SJSA1 (cell line): ENCODE measurements at regions not wholly inside any gene's neighbourhood (a gene's known extent, or its start where the extent isn't known, plus 50 kb on each side); places are given as distances from the start of the nearest gene placed in this dataset.

Source experiments
- DNase-seq, 2 experiments: peaks; one replicate each; pipeline ENCODE4 v3.0.0-alpha.2; 2015 to 2020; ENCODE audit warnings: low spot score in 2 of 2, low read depth in 1 of 2
- H3K27ac ChIP-seq: fragments of 250-450 bp; sonication (Bioruptor Pico); 2 replicates; pipeline ENCODE4 v1.5.1; 2020; ENCODE audit warnings: mild to moderate bottlenecking, moderate library complexity
- H3K27me3 ChIP-seq: fragments of 250-450 bp; sonication (Bioruptor Pico); replicated peaks from 2 replicates; pipeline ENCODE4 v1.5.1; 2020; ENCODE audit warnings: mild to moderate bottlenecking, moderate library complexity
- H3K36me3 ChIP-seq: fragments of 250-450 bp; sonication (Bioruptor Pico); 2 replicates; pipeline ENCODE4 v1.5.1; 2020; ENCODE audit warnings: mild to moderate bottlenecking
- H3K4me1 ChIP-seq: fragments of 250-450 bp; sonication (Bioruptor Pico); replicated peaks from 2 replicates; pipeline ENCODE4 v1.6.1; 2021; ENCODE audit warnings: mild to moderate bottlenecking
- H3K4me3 ChIP-seq: fragments of 250-450 bp; sonication (Bioruptor Pico); 2 replicates; pipeline ENCODE4 v1.5.1; 2020; ENCODE audit warnings: mild to moderate bottlenecking
- H3K9me3 ChIP-seq: fragments of 250-450 bp; sonication (Bioruptor Pico); replicated peaks from 2 replicates; pipeline ENCODE4 v1.5.1; 2020; ENCODE audit warnings: mild to moderate bottlenecking

DNA sequence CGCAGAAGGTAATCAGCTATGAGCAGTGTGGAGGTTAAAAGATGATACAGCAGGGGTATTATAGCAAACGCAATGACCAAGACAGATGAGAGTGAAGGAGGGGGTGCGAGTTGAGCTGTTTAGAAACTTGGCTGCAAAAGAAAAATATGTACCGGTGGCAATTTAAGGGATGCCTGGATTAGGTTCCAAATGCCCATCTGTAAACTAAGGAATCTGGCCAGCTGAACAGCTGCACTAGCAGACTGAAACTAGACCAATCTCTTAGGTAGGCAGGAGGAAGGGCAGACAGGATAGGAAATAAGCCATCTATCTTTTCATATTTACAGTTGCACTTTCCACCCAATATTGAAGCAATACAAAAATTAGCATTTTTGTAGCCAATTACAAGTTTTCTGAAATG is 407.6 kb downstream of the HTR1B start:
- Histone ChIP-seq H3K27ac (no peak overlapping the region), H3K9me3 (0 out of 2 replicates have a peak, but pooled peaks cover 2% of the 10 kb centered on the region), H3K36me3 (no peaks in the 10 kb centered on the region), H3K4me1 (no peaks in the 10 kb centered on the region), H3K27me3 (no peaks in the 10 kb centered on the region), H3K4me3 (no peak overlapping the region)
- no peak for DNase-seq

DNA sequence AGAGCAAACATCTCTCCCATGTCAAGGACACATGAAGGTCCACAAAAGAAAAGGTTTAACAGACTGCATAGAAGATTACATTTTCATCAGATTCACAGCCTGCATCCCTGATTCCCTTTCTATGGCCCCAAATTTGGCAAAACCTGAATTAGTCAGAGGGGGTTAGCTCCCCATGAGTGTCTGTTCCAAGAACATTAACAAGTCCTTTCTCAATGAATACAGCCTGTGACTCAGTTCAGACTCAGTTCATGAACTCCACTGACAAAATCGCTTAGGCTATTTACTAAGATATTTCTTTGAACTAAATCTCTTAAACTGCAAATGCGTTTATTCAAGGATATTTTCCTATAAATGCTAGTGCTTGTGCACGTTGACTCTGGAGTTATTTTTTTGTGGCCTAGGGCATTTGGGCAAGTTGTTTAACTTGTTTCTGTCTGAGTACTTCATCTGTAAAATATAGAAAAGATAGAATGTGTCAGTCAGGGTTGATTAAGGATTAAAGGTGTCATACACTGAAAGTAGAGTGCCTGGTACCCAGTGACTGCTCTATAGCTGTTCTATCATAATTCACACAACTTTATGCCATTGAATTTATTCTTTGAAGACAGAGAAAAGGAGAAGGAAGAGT is 422.6 kb downstream of the HTR1B start:
- Histone ChIP-seq H3K27ac (no peak overlapping the region), H3K27me3 (no peaks in the 10 kb centered on the region), H3K36me3 (no peaks in the 10 kb centered on the region), H3K4me1 (no peaks in the 10 kb centered on the region), H3K9me3 (0 out of 2 replicates have a peak, but pooled peaks cover 8% of the 10 kb centered on the region), H3K4me3 (no peak overlapping the region)
- no peak for DNase-seq

DNA sequence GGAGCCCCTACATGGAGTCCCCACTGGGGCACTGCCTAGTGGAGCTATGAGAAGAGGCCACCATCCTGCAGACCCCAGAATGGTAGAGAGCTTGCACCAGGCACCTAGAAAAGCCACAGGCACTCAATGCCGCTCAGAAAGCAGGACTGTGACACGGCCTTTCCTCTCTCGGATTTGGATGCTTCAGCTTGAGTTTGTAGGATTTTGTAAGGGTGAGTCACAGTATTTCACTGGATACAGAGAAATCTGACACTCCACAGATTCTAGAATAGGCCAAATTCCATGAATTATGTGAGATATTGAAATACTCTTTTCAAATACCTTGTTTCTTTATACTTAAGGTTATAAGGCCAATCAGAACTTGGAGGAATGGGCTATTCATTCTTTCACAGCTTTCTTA is 424.5 kb downstream of the HTR1B start:
- H3K36me3 ChIP-seq = no peaks in the 10 kb centered on the region
- peaks cover 3% of the 10 kb centered on the region; the same call in 1 of the 2 replicates for H3K4me1 ChIP-seq
- no peaks in the 10 kb centered on the region for H3K27me3 ChIP-seq
- 0 out of 2 replicates have a peak, but pooled peaks cover 8% of the 10 kb centered on the region for H3K9me3 ChIP-seq
- H3K27ac ChIP-seq = no peak overlapping the region
- no peak overlapping the region for H3K4me3 ChIP-seq
- DNase-seq = no peak

DNA sequence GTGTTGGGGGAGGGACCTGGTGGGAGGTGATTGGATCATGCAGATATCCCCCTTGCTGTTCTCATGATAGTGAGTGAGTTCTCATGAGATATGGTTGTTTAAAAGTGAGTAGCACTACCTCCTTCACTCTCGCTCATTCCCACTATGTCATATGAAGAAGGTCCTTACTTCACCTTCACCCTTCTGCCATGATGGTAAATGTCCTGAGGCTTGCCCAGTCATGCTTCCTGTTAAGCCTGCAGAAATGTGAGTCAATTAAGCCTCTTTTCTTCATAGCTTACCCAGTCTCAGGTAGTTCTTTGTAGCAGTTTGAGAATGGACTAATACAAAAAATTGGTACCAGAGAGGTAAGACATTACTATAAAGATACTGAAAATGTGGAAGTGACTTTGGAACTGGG is 425.9 kb downstream of the HTR1B start:
- peaks cover 5% of the 10 kb centered on the region; the same call in 1 of the 2 replicates for H3K4me1 ChIP-seq
- no peak overlapping the region for H3K4me3 ChIP-seq
- no peak overlapping the region for H3K27ac ChIP-seq
- no peaks in the 10 kb centered on the region for H3K36me3 ChIP-seq
- H3K9me3 ChIP-seq = 0 out of 2 replicates have a peak, but pooled peaks cover 8% of the 10 kb centered on the region
- DNase-seq = no peak
- no peaks in the 10 kb centered on the region for H3K27me3 ChIP-seq

DNA sequence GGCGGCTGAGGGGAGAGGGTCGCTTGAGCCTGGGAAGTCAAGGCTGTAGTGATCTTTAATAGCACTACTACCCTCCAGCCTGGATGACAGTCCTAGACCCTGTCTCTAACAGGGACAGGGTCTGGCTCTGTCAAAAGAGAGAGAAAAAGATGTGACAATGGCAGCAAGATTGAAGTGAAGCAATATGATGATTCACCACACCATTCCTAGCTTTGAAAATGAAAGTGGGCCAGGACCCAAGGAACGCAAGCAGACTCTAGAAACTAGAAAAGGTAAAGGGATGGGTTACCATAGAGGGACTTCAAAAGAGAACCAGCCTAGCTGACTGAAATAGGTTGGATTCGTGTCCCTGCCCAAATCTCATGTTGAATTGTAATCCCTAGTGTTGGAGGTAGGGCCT is 426.9 kb downstream of the HTR1B start:
- no peak for DNase-seq

DNA sequence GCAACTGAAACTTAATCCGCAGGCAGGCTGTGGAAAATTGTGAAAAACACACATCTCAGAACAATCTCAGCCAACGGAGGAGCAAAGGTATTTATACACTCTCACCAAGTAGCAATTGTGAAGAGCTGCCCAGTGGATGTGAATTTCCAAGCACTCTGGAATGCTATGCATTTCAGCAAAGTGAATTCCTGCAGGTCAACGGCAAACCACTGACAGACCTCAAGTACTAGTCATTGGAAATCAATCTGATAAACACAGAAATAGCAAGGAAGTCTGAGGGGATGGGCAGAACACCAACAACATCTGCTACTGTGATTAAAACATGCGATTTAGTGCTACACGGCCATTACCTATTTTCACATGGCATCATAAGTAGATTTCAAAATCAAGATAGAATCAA is 429.1 kb downstream of the HTR1B start:
- H3K27ac ChIP-seq = peak overlapping the region; percentile 69
- H3K9me3 ChIP-seq = 0 out of 2 replicates have a peak, but pooled peaks cover 6% of the 10 kb centered on the region
- H3K4me1 ChIP-seq = peaks cover 5% of the 10 kb centered on the region; the same call in 1 of the 2 replicates
- no peak overlapping the region for H3K4me3 ChIP-seq
- H3K36me3 ChIP-seq = no peaks in the 10 kb centered on the region
- no peaks in the 10 kb centered on the region for H3K27me3 ChIP-seq
- peak in 1 of 2 experiments; percentile 25 for DNase-seq

More for the DNA sequence above, 426.9 kb downstream of the HTR1B start:
- peaks cover 5% of the 10 kb centered on the region; the same call in 1 of the 2 replicates for H3K4me1 ChIP-seq
- no peak overlapping the region for H3K4me3 ChIP-seq
- no peaks in the 10 kb centered on the region for H3K36me3 ChIP-seq
- H3K9me3 ChIP-seq = 0 out of 2 replicates have a peak, but pooled peaks cover 6% of the 10 kb centered on the region
- no peaks in the 10 kb centered on the region for H3K27me3 ChIP-seq
- H3K27ac ChIP-seq = no peak overlapping the region

DNA sequence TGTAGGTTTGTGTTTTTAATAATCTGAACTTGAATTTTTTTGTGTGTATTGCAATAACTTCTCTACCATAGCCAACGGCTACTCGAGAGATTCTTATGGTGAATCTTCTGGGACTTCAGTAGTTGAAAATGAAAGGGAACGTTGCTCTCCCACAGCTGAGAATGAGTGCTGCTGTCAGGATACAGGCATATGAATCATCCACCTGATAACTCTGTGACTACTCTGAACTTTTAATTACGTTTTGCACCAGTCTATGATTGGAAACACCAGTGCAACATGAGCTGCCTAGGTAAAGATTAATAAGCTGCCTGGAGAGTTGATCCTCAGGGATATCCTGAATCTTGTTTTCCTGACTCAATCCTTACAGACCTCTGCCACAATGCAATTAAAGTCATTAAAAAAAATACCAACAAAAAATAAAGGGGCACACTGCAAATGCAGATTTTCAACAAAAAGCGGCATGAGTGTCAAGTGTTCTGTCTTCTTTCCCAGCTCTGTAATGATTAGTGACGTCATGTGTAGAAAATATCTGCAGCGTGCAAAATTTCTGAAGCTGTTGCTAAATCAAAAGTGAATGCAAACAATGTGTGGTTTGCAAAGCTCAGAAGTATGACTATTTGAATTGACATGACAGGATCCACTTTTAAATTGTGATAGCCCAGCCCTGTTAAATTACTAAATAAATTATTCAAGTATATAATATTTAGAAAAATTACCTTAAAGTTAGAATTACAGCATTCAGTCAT is 432.2 kb downstream of the HTR1B start:
- Histone ChIP-seq H3K4me3 (no peak overlapping the region), H3K9me3 (no peaks in the 10 kb centered on the region), H3K27me3 (no peaks in the 10 kb centered on the region), H3K27ac (no peak overlapping the region), H3K36me3 (no peaks in the 10 kb centered on the region), H3K4me1 (peaks cover 5% of the 10 kb centered on the region; the same call in 1 of the 2 replicates)
- DNase-seq = no peak

DNA sequence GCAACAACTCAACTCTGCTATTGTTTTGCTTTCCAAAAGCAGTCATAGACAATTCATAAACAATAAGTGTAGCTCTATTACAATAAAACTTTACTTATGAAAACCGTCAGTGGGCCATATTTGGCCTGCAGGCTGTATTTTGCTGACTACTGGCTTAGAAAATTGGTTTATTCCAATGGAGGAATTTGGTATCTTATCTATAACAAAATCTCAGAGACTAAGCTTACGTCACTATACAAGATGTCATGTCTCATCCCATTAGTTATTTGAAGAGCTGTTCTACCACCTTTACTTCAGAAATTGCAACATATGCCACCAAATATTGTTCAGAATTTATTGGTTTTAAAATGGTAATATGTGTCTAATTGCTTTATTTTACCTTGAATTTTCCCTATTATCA is 436.9 kb downstream of the HTR1B start:
- Histone ChIP-seq H3K27ac (no peak overlapping the region), H3K36me3 (no peaks in the 10 kb centered on the region)
- DNase-seq = no peak

DNA sequence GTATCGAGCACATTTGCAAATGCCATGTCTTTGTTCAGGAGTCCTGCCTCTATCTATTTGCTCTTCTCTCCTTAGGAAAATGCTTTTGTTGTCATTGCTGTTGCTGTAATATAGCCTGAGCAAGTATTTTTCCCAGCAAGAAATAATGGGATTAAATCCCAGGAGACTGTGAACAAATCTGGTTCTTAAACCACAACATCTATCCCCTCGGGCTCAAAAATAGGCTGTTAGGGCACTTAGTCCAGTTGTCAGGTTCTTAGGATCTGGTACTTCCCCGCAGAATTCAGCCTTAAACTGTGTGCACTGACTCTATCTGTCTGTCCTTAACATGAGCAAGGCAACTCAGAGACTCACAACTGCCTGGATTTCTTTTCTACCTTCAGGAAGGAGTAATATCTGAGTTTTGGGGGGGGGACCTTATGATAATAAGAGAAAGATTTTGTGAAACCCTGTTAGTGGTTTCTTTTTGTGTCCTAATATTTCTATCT is 437.5 kb downstream of the HTR1B start:
- no peak for DNase-seq
- no peaks in the 10 kb centered on the region for H3K9me3 ChIP-seq
- no peaks in the 10 kb centered on the region for H3K4me1 ChIP-seq
- H3K36me3 ChIP-seq = no peaks in the 10 kb centered on the region
- no peaks in the 10 kb centered on the region for H3K27me3 ChIP-seq
- no peak overlapping the region for H3K27ac ChIP-seq
- H3K4me3 ChIP-seq = no peak overlapping the region

More for the DNA sequence above, 436.9 kb downstream of the HTR1B start:
- H3K4me1 ChIP-seq = no peaks in the 10 kb centered on the region
- H3K27me3 ChIP-seq = no peaks in the 10 kb centered on the region
- no peak overlapping the region for H3K4me3 ChIP-seq
- no peaks in the 10 kb centered on the region for H3K9me3 ChIP-seq

DNA sequence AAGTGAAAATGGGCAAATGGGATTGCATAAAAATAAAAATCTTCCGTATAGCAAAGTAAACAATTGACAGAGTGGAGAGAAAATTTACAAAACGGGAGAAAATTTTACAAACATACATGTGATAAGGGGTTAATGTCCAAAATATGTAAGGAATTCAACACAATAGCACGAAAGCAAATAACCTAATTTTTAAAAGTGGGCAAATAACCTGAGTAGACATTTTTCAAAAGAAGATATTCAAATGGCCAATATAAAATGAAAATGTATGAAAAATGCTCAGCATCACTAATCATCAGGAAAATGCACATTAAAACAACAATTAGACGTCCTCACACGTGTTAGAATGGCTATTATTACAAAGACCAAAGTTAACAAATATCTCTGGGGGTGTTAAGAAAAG is 441.5 kb downstream of the HTR1B start:
- DNase-seq = no peak
- Histone ChIP-seq H3K4me3 (no peak overlapping the region), H3K9me3 (no peaks in the 10 kb centered on the region), H3K36me3 (no peaks in the 10 kb centered on the region), H3K4me1 (no peaks in the 10 kb centered on the region), H3K27me3 (no peaks in the 10 kb centered on the region), H3K27ac (no peak overlapping the region)

DNA sequence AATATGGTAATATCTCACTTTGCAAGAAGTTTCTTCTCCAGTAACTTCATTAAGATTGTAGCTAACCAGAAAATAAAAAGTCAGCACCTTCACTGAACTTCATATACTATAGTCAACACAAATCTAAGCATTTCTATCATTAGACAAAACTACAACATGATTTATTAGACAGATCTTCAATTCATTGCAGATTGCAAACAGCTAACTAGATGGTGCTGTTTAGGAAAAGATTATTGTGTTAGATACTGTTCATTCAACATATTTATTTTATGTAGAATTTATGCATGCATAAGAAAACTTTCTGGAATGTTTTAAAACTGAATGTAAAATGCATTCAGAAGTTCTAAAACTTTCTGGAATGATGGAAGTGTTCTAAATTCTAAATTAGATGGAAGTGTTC is 442.1 kb downstream of the HTR1B start:
- Histone ChIP-seq H3K9me3 (no peaks in the 10 kb centered on the region), H3K27me3 (no peaks in the 10 kb centered on the region), H3K36me3 (no peaks in the 10 kb centered on the region), H3K4me3 (no peak overlapping the region), H3K4me1 (no peaks in the 10 kb centered on the region), H3K27ac (no peak overlapping the region)
- DNase-seq = no peak

DNA sequence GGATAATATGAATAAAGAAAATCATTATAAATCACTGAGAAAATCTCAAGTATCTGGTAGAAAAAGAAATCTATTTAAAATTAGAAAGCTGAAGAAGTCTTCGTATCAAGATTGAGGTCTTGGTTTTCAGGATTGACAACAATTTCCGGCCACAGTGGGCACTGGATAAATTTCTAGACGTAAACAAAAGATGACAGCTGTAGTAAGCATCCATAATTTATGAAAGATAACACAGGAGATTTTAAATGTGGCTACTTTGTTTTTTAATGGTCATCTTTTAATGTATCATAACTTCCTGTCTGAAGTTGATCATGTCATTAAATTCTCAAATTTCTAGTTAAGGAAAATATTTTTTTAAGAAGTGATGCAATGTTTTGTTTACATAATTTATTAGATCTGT is 444.2 kb downstream of the HTR1B start:
- DNase-seq = no peak
- H3K27ac ChIP-seq = no peak overlapping the region
- H3K9me3 ChIP-seq = no peaks in the 10 kb centered on the region
- no peak overlapping the region for H3K4me3 ChIP-seq
- H3K36me3 ChIP-seq = no peaks in the 10 kb centered on the region
- no peaks in the 10 kb centered on the region for H3K27me3 ChIP-seq
- H3K4me1 ChIP-seq = no peaks in the 10 kb centered on the region

DNA sequence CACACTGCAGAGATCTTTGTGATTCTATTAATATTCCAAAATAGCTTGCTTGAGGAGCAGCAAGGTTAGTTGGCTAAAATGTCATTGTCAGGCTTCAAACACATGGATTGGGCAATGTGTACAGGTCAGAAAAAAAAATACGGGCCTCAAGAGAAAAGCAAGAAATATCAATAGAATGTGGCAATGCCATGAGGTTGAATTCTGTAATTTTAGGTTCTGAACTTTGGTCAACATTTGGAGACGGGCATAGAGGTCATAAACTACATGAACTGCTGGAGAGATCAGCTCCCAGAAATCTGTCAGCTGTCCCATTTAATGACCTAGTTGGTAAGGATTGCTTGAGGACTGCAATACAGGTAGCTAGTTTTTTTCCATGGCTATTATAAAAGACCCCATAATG is 445.8 kb downstream of the HTR1B start:
- Histone ChIP-seq H3K9me3 (no peaks in the 10 kb centered on the region), H3K27ac (no peak overlapping the region), H3K36me3 (no peaks in the 10 kb centered on the region), H3K27me3 (no peaks in the 10 kb centered on the region), H3K4me1 (no peaks in the 10 kb centered on the region), H3K4me3 (no peak overlapping the region)
- DNase-seq = no peak

DNA sequence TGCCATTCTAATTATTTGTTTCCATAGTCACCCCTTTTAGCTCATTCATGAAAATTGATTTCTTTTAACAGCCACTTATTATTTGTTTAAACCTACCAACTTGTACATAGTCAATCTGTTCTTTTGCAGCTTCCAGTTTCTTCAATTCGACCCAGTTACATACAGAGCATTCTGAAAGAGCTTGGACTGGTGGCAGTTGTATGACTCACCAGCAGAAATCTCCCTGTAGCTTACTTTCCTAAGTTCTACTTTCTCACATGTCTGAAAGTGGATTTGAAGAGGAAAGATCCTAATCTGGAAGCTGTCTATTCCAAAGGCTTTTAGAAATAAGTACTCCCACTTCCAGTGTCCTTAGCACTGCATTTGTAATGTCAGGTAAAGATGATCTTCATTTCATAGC is 447.9 kb downstream of the HTR1B start:
- DNase-seq = no peak
- Histone ChIP-seq H3K27me3 (no peaks in the 10 kb centered on the region), H3K36me3 (no peaks in the 10 kb centered on the region), H3K9me3 (no peaks in the 10 kb centered on the region; the same call in 1 of the 2 replicates), H3K4me1 (no peaks in the 10 kb centered on the region), H3K4me3 (no peak overlapping the region), H3K27ac (no peak overlapping the region)
